UCSD-AML1 (cell line): ENCODE measurements at regions not wholly inside any gene's neighbourhood (a gene's known extent, or its start where the extent isn't known, plus 50 kb on each side); places are given as distances from the start of the nearest gene placed in this dataset.

ENCODE experiments used
- DNase-seq: peaks from one replicate; lab custom pipeline; 2025; ENCODE audit not compliant: unreplicated experiment; lab: John Stamatoyannopoulos, UW

DNA sequence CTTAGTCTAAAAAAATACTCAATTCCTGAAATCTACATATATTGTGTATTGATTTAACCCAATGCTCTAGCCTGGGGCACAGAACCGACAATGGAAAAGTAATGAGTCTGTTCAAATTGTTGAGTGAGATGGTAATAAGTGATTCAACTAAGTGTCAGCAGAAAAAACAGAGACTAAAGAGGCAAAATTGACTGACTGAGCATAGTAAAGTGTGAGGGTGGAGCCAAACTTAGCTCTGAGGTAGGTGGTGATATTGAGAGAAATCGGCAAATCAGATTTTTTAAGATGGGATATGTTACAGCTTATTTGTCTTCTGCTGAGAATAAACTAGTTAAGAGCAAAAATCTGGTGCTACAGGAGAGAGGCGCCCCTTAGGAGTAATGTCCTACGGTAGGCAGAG, 764.0 kb upstream of the LRRN3 start:
- DNase-seq = no peak

DNA sequence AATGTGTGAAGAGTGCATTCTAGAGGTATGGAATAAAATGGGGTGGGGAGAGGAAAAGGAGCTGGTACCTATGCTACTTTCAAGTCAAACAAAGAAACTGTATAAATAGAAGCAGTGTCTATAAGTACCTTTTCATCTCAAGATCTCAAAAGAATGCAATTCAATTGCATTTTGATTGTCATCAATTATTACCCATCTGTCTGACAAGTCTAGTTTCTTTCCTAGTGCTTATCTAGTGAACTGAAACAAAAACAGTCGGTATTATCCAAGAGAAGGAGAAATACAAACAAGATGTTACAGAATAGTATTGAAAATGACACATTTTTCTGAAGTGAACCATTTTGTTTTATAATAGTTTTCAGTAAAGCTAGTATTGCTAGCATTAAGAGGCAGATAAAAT, 754.5 kb upstream of the LRRN3 start:
- no peak for DNase-seq

DNA sequence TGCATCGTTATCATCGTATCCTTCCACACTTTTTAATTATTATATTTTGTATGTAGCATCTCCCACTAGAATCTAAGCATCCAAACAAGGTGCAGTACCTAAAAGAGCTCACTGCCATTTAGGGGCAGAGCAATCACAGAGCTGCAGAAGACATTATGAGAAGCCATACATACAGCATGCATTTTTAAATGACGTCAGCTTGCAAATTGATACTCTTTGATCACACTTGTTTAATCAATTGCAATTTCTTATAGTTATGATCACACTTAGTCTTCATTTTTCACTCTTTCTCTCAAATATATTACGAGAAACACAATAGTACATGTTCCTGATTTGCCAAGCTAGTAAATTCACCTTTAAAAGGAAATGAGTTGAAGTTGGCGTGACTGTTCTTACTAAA, 753.3 kb upstream of the LRRN3 start:
- DNase-seq = no peak

DNA sequence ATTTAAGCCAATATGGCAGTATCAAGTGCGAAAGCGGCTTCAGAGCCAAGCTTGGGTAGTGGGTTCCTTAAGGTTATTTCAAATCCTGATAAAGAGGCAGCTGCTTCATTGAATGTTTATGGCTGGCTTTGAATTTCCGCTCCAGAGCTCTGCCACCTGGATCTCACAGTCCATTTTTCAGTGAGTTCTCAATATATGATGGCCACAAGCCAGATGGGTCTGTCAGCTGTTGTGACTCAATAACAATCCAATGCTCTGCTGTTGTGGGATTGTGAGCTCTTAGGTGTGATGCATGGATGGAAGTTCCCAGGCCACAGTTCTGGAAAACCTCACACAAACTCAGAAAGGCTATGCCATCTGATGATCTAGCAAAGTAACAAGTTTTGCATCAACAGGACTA, 743.8 kb upstream of the LRRN3 start:
- no peak for DNase-seq

DNA sequence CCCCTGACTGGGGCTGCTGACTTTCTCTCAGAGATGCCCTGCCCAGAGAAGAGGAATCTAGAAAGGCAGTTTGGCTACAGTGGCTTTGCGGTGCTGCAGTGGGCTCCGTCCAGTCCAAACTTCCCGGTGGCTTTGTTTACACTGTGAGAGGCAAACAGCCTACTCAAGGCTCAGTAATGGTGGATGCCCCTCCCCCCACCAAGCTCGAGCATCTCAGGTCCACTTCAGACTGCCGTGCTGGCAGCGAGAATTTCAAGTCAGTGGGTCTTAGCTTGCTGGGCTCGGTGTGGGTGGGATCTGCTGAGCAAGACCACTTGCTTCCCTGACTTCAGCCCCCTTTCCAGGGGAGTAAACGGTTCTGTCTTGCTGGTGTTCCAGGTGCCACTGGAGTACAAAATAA, 734.5 kb upstream of the LRRN3 start:
- DNase-seq = no peak

DNA sequence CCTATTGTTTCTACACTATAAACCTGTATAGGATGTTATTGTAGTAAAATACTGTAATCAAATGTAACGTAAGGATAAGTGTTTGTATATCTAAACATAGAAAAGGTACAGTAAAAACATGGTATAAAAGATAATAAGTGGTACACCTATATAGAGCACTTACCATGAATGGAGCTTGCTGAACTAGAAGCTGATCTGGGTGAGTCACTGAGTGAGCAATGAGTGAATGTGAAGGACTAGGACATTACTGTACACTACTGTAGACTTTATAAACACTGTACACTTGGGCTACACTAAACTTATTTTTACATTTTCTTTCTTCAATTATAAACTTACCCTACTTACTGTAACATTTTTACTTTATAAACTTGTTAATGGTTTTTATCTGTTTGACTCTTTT, 732.9 kb upstream of the LRRN3 start:
- no peak for DNase-seq

DNA sequence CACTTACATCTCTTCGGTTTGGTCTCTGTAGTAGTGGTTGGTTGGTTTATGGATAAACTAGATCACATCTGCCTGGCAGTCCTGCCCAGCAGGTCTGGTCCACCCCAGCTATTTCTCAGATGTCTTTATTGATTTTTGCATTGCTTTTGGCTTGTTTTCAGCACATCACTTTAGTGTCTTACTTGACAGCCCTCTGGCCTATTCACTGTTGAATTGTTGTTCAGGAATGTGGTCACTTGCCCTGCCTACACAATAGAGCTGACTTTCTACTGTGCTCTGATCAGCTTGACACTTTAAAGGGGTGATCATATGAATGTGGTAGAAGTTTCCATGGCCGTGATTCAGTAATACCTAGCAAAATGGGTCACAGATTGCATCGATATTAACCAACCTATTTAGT, 719.2 kb upstream of the LRRN3 start:
- DNase-seq = no peak

DNA sequence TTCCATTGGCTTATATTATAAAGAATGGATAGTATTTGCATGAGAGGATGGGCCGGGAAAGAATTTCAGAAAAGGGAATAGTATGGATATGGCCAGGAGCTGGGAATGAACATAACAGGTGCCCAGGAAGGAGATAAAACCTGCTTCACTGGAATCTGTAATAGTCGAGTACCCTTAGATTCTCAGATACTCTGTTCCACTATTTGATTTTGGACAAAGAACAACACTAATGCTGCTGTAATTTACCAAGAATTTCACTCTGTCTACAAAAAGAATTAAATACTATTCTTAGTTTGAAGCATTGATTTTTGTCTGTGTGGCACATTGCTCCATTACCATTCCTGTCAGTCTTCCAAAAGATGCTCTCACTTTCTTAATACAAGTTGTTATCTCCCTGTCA, 718.2 kb upstream of the LRRN3 start:
- no peak for DNase-seq

DNA sequence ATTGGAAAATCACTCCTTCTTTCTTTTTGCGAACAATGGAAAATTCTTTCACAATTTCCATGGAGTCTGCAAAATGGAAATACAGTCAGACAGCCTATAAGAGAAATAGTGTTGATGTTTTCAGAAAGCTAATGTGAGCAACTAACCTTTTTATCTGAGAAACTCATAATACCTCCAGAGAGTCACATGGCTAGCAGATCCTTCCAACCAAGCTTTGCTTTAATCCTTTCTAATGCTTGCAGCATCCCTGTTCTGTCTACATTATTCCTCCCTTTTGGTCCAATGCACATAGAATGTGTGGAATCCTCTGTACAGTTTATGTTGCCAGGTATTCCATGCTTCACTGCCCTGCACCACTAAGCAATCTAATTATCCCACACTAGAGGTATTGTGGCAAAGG, 717.5 kb upstream of the LRRN3 start:
- DNase-seq = no peak

DNA sequence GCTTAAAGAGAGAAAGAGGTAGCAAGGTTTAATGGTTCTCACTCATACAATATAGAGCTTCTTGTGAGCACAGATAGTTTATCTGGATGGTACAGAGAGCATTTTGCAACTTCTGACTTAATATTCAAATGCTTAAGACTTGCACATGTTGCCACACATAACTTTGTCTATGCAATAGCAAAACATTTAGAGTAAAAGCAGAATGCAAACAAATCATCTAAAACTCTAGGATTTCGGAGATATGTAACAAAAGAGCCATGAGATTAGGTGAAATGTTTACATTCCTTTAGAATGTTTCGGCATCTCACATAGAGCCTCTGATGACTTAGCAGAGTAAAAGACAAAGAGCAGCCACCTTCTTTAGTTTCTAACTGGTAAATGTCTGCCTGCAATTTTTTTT, 717.1 kb upstream of the LRRN3 start:
- DNase-seq = no peak

DNA sequence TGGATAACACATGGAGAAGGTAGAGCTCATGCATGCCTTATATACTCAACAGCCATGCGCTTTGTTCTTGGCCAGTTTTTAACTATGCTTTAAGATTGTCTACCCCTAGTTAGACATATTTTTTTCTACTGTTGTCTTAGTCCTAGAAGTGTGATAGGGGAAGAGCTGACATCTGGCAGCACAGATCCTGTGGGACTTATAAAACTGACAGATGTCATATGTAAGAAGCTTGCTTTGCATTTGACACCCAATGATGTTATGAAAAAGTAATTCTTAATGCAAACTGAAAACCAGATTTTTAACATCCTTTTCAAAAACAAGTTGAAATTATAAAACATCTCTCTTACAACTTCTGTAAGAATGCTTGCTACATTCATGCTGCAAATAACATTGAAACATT, 715.9 kb upstream of the LRRN3 start:
- no peak for DNase-seq

DNA sequence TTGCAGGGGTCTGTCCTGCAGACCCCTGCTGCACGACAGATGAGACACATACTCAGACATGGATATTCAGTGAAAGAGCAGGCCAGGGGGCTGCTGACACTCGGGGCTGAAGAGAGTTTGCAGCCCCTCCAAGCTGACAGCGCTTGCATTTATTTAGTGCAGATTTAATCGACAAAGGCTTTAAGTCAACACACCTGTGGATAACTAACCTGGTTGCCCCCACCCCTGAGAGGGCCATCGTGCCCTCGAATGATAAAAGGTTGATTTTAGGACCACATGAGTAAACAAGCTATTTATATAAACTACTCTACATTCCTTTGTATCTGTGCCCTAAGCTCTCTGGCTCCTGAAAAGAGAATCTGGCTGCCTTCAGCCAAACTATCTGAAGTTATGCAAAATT, 708.2 kb upstream of the LRRN3 start:
- no peak for DNase-seq

DNA sequence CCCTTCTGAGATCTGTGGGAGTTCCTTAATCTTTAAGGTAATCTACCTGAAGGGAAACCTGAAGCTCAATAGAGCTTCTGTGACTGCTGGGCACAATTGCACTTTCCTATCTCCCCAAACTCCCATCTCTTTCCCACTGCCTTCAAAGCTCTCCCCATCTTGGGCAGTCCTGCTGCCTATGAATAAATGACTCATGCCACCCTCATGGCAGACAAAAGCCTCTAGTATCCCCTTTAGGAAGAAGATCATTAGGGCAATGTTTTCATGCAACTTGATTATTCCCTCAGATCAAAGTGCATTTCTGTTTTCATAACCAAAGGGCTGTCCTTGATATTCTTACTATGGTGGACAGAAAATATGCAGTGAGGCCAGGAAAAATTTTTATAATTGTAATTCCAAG, 704.9 kb upstream of the LRRN3 start:
- no peak for DNase-seq

DNA sequence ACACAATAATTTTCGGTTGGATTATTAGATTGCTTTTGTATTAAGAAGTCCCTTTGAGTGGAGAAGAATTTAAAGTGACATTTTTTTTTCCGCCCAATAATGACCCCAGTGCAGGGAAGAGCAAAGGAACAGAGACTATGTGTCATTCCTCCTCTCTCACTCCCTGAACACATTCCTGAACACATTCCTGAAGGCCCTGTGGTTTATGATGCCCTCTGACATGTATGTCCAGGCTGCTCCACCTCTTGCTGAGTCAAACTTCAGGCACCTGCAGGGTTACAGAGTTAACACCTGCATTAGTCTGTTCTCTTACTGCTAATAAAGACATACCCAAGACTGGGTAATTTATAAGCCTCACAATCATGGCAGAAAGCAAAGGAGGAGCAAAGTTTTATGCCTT, 704.0 kb upstream of the LRRN3 start:
- DNase-seq = no peak

DNA sequence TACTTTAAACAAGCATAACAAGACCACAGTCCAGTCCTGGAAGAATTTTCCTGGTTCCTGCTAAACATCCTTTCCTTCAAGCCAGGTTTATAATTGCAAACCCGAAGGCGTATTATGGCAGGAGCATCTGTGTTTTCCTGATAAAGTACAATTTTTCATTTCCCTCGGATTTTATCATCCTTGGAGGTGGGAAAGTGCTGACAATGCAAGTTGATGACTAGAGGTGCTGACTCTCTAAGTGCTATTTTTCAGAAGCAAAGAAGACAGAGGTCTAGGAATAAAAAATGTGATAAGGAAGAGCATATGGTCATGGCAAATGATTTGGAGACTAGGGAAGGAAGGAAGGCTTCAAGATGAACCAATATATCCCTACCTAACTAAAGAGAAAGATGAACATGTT, 703.2 kb upstream of the LRRN3 start:
- no peak for DNase-seq

DNA sequence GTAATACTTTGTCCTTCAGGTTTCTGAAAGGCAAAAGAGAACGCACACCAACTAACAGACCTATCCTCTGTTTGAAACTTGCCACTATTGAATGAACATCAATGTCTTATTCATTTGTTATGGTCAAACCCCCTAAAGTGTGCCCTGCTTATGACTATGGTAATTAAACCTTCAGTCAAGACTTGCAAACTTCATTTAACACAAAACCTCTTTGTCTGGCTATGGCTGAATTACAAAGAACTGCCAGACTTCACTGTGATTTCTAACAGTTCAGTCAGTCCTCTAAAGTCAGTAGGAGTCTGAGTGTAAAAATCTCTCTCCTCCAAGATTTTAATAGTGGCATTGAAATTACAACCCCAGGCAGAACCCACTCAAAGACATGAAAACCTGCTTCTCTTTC, 702.5 kb upstream of the LRRN3 start:
- DNase-seq = no peak

DNA sequence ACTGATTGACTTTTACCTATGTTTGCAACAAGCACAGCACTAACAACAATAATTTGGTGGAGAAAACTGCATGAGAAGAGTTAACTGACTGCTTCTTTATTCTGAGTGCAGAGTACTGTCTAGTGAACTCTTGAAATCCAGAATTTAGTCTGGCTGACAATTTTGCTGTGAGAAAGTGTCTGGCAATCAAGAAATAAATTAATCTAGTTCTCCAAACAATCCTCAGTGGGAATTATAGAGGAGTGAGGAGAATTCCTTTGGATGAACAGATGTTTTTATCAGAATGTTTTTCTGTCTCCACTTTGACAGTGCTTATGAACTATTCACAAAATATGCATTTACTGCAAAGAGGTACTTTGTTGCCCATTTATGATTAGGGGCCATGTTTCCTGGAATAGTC, 694.9 kb upstream of the LRRN3 start:
- no peak for DNase-seq

DNA sequence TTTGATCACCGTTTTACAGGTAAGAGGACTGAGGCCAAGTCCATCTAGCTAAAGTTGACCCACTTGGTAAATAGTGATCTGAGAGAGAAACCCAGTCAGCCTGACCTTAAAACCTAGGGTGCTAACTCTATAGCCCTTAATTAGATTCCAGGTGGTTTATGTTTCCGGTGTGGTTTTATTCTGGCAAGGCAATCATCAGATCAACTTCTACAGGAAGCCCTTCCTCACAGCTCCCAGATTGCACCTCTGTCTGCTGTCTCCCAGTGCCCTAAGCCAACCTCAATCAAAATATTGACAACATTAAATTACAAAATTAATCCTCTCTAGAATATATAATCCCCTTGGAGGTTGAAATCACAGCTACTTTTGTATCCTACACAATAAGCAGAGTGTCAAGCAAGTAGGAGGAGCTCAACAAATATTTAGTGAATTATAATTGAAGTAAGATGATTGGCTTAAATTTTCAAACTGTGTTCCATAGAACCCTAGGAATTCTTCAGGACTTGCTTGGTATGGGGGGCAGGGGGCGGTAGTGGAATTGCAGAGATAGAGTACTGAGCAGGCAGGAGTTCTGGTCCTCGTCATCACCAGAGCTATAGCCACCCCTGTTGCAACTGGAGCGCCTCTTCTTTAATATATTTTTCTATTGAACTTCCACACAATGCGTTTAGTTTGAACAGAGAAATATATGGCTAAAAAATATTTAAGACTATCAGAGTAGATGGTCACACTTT, 692.8 kb upstream of the LRRN3 start:
- DNase-seq = no peak

DNA sequence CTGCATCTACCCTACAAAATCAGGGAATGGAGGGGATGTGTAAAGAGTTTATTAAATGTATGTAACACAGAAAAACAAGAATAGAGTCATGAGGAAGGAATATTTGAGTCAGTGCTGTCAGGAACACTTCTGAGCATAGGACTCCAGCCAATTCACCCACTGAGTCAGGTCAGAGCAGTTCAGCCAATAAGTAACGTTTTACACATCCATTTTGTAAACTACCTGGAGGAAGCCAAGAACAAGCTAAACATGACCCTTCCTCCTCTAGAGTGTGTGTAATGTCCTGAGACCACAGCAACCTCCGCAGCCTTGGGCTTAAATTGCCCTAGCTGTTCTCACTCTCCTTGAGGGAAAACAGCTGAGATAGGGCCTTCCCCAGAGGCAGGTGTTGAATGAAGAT, 691.5 kb upstream of the LRRN3 start:
- DNase-seq = no peak

DNA sequence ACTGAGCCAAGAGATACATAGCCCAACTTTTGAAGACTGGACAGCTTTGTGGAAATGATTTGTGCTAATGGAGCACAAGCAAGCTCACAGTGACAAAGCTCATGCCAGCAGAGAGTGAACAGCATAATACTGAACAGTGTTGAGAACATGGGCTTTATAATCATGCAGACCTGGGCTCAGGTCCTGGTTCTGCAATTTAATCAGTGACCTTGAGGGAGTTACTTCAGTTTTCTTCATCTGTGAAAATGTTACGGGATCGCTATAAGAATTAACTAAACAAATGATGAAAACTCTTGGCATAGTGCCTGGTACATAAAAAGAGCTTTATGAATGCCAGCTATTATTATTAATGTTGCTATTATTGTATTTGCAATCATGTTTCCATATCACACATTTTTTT, 690.5 kb upstream of the LRRN3 start:
- DNase-seq = no peak

DNA sequence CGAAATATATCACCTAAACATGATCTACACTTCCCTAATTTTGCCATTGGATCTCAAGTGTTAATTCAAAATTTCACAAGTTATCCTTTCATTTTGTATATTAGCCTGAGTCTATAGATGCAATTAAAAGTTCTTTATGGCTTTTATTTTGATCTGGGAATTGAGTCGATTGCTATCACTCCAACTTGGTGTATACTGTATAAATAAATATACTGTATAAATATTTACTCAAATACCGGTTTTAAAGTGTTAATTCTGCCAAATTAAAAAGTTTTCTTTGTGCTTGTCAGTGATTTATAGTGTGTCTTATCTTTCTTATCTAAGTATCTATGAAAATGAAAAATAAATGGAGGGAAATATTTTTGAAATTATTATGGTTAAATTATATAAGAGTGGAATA, 683.7 kb upstream of the LRRN3 start:
- no peak for DNase-seq

DNA sequence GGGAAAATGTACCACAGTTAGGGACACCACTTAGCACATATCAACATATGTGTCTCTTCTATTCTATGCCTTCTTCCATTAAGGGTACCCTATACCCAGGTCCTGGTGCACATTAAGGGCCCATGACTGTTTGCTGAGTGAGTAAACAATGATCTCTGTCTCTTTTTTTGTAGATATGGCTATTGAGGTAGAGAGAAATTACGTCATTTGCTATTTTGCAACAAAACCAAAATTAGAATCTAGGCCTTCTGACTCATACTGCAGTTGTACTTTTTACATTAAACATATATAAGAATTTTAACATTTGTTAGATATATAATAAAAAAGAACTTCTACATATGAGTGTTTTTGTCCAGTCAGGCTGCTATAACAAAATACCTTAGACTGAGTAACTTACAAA, 683.2 kb upstream of the LRRN3 start:
- DNase-seq = no peak

DNA sequence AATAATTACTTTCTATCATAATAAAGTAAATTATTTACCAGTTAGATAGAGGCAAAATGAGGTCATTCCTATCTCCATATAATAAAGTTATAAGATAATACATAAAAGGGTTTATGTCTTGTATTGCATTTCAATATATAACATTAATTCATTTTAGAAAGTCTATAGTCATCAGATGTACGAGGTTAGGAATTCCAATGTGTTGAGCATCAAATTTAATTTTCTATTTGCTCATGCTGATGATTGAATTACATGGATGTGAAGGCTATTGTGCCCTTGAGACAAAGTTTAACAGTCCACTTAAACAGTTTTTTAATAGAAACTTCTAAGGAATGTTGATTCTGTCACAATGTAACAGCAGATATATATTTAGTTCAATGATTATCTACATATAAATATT, 678.3 kb upstream of the LRRN3 start:
- DNase-seq = no peak

DNA sequence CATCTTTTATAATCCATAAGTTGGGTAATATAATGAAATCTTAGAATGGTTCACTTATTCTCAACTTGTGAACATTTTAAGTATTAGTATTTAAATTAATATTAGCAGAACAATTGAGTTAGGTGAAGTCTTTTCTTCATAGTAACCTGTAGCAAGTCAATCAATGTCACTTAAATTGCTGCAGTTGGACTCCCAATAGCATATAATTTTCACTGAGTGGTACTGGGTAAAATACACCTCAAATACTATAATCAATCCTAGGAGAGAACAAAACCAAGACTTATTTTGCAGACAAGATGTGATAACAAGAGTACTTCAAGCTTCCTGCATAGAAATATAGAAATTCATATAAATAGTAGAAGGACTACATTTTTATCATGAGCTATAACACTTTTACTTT, 677.9 kb upstream of the LRRN3 start:
- no peak for DNase-seq
